IMR-90 (cell line): ENCODE measurements at regions not wholly inside any gene's neighbourhood (a gene's known extent, or its start where the extent isn't known, plus 50 kb on each side); places are given as distances from the start of the nearest gene placed in this dataset.

Source experiments
- ATAC-seq: fragments of 200-7000 bp; cut with Tn5 transposase; 2 replicates; pipeline ENCODE4 v1.9.1; 2020; ENCODE audit warnings: low read depth, mild to moderate bottlenecking, moderate library complexity
- BruUV-seq: library from RNA; stranded (reverse); fragments of 400-500 nt; replicated peaks from 2 replicates; lab custom pipeline; 2021; lab: Mats Ljungman, UMichigan
- CTCF ChIA-PET: fragments of 300-600 bp; formaldehyde crosslinking; extraction: SDS; loops from one replicate; lab custom pipeline; 2021; ENCODE audit warnings: antibody characterized with exemption; lab: Yijun Ruan, JAX
- POLR2A ChIA-PET: fragments of 300-600 bp; sonication (Branson Sonifier 250); formaldehyde crosslinking; loops from one replicate; lab custom pipeline; 2022; ENCODE audit warnings: antibody characterized with exemption; ENCODE audit not compliant: unreplicated experiment; lab: Charles Lee
- DNase-seq: peaks from one replicate; pipeline ENCODE4 v3.0.0; 2013
- H2AFZ ChIP-seq: replicated peaks from 2 replicates; pipeline ENCODE3; 2013; ENCODE audit warnings: low read length, mild to moderate bottlenecking; ENCODE audit not compliant: poor library complexity
- H2AK5ac ChIP-seq: 2 replicates; pipeline ENCODE4 v1.6.1; 2013; ENCODE audit warnings: low read depth, low read length, inconsistent platforms
- H2AK9ac ChIP-seq: replicated peaks from 2 replicates; pipeline ENCODE3; 2013; ENCODE audit warnings: mild to moderate bottlenecking, low read depth, low read length, moderate library complexity; ENCODE audit not compliant: poor library complexity
- H2BK120ac ChIP-seq: 2 replicates; pipeline ENCODE4 v1.6.1; 2013; ENCODE audit warnings: low read depth, low read length, inconsistent platforms
- H2BK15ac ChIP-seq: 3 replicates; pipeline ENCODE4 v1.6.1; 2013; ENCODE audit warnings: low read depth, low read length, inconsistent platforms
- H2BK20ac ChIP-seq: 2 replicates; pipeline ENCODE4 v1.6.1; 2013; ENCODE audit warnings: low read depth, mild to moderate bottlenecking, inconsistent platforms, low read length, moderate library complexity
- H2BK5ac ChIP-seq: 2 replicates; pipeline ENCODE4 v1.6.1; 2013; ENCODE audit warnings: mild to moderate bottlenecking, low read depth, low read length, inconsistent platforms; ENCODE audit not compliant: poor library complexity, severe bottlenecking
- H3K14ac ChIP-seq: replicated peaks from 2 replicates; pipeline ENCODE4 v1.6.1; 2013; ENCODE audit warnings: low read depth, low read length, inconsistent platforms
- H3K18ac ChIP-seq: 2 replicates; pipeline ENCODE4 v1.6.1; 2013; ENCODE audit warnings: low read depth, low read length, control low read depth
- H3K23ac ChIP-seq: 2 replicates; pipeline ENCODE4 v1.6.1; 2013; ENCODE audit warnings: low read depth, low read length, inconsistent platforms
- H3K27ac ChIP-seq: 2 replicates; pipeline ENCODE4 v1.5.1; 2013; ENCODE audit warnings: mild to moderate bottlenecking, control low read depth, low read length; ENCODE audit not compliant: insufficient read depth
- H3K27me3 ChIP-seq: 2 replicates; pipeline ENCODE4 v1.6.1; 2013; ENCODE audit warnings: low read length; ENCODE audit not compliant: control insufficient read depth, insufficient read depth
- H3K36me3 ChIP-seq: 2 replicates; pipeline ENCODE4 v1.6.1; 2013; ENCODE audit warnings: low read length, mixed read lengths; ENCODE audit not compliant: control insufficient read depth, insufficient read depth
- H3K4ac ChIP-seq: 2 replicates; pipeline ENCODE4 v1.6.1; 2013; ENCODE audit warnings: low read depth, low read length, inconsistent platforms
- H3K4me1 ChIP-seq: 2 replicates; pipeline ENCODE4 v1.6.1; 2013; ENCODE audit warnings: low read length, mixed read lengths; ENCODE audit not compliant: control insufficient read depth, insufficient read depth
- H3K4me2 ChIP-seq: 2 replicates; pipeline ENCODE4 v1.6.1; 2013; ENCODE audit warnings: low read depth, mild to moderate bottlenecking, control low read depth, low read length, moderate library complexity
- H3K4me3 ChIP-seq: 2 replicates; pipeline ENCODE4 v1.5.1; 2013; ENCODE audit warnings: low read depth, mild to moderate bottlenecking, control low read depth, low read length, moderate library complexity; ENCODE audit not compliant: insufficient read depth
- H3K56ac ChIP-seq: 2 replicates; pipeline ENCODE4 v1.6.1; 2013; ENCODE audit warnings: low read length, inconsistent platforms; ENCODE audit not compliant: insufficient read depth; ENCODE audit errors: extremely low read depth
- H3K79me1 ChIP-seq, 2 experiments: 2 replicates each; pipeline ENCODE4 v1.6.1; 2013; ENCODE audit warnings: low read length in 2 of 2, inconsistent platforms in 1 of 2, low read depth in 1 of 2
- H3K9ac ChIP-seq: 2 replicates; pipeline ENCODE4 v1.6.1; 2013; ENCODE audit warnings: low read depth, low read length, control low read depth
- H3K9me1 ChIP-seq: 2 replicates; pipeline ENCODE4 v1.6.1; 2013; ENCODE audit warnings: low read length, inconsistent platforms; ENCODE audit not compliant: insufficient read depth
- H3K9me3 ChIP-seq: 2 replicates; pipeline ENCODE4 v1.6.1; 2013; ENCODE audit warnings: low read length; ENCODE audit not compliant: control insufficient read depth, insufficient read depth
- H4K20me1 ChIP-seq: 2 replicates; pipeline ENCODE4 v1.6.1; 2013; ENCODE audit warnings: low read length, inconsistent platforms; ENCODE audit not compliant: insufficient read depth
- H4K5ac ChIP-seq: 2 replicates; pipeline ENCODE4 v1.6.1; 2013; ENCODE audit warnings: mild to moderate bottlenecking, low read depth, low read length, control low read depth
- H4K8ac ChIP-seq, 2 experiments: 2 replicates each; pipeline ENCODE4 v1.6.1; 2013; ENCODE audit warnings: low read depth in 2 of 2, low read length in 2 of 2, control low read depth in 1 of 2, inconsistent platforms in 1 of 2
- H4K91ac ChIP-seq: 2 replicates; pipeline ENCODE4 v1.6.1; 2013; ENCODE audit warnings: low read depth, low read length, inconsistent platforms; ENCODE audit not compliant: insufficient read depth
- BHLHE40 ChIP-seq: fragments of 150-350 bp; IDR thresholded peaks from 2 replicates; pipeline ENCODE4 v1.6.1; 2016; ENCODE audit warnings: mild to moderate bottlenecking, low read depth, low read length
- CEBPB ChIP-seq: IDR thresholded peaks from 2 replicates; pipeline ENCODE4 v1.6.1; 2012; ENCODE audit warnings: low read depth, low read length, improper control_type of control experiment
- FOS ChIP-seq: fragments of 150-350 bp; IDR thresholded peaks from 2 replicates; pipeline ENCODE4 v1.6.1; 2016; ENCODE audit warnings: low read depth, low read length
- MAFK ChIP-seq: IDR thresholded peaks from 2 replicates; pipeline ENCODE4 v1.6.1; 2012; ENCODE audit warnings: low read depth, low read length, improper control_type of control experiment
- MAZ ChIP-seq: IDR thresholded peaks from 2 replicates; pipeline ENCODE4 v1.6.1; 2012; ENCODE audit warnings: low read depth, mild to moderate bottlenecking, low read length, improper control_type of control experiment, moderate library complexity, borderline replicate concordance
- MXI1 ChIP-seq: IDR thresholded peaks from 2 replicates; pipeline ENCODE4 v1.6.1; 2012; ENCODE audit warnings: low read depth, mild to moderate bottlenecking, low read length, moderate library complexity, borderline replicate concordance
- RAD21 ChIP-seq: IDR thresholded peaks from 2 replicates; pipeline ENCODE4 v1.6.1; 2012; ENCODE audit warnings: low read length, improper control_type of control experiment
- RFX5 ChIP-seq: IDR thresholded peaks from 2 replicates; pipeline ENCODE4 v1.8.0; 2012; ENCODE audit warnings: low read depth, mild to moderate bottlenecking, low read length, moderate library complexity
- WGBS, 2 experiments: methylation state at CpG; one replicate each; pipeline versions ENCODE4 v1.1.5 to v1.1.7; 2013; ENCODE audit warnings: missing lambda C conversion rate in 2 of 2; ENCODE audit not compliant: insufficient read length in 1 of 2; ENCODE audit errors: extremely low coverage in 2 of 2; 5-methylcytosine and 5-hydroxymethylcytosine counted together
- dilution Hi-C: fragments of 300-500 bp; cut with HindIII; formaldehyde crosslinking; loops from one replicate; pipeline ENCODE4 v1.14.3; 2018; ENCODE audit warnings: low sequenced_read_pairs; ENCODE audit not compliant: unreplicated experiment
- in situ Hi-C: fragments of 300-500 bp; cut with MboI; formaldehyde crosslinking; loops from 3 replicates; pipeline ENCODE4 v1.14.3; 2019; ENCODE audit warnings: low sequenced_read_pairs, inconsistent platforms, mixed read lengths
- intact Hi-C: fragments of 100-400 bp; cut with micrococcal nuclease; formaldehyde crosslinking; loops from 2 replicates; pipeline ENCODE4 v1.10.0; 2022
- TF ChIP-seq, protein P1 (sequence below): fragments of 150-350 bp; IDR thresholded peaks from 2 replicates; pipeline ENCODE4 v1.6.1; 2016; ENCODE audit warnings: low read depth, mild to moderate bottlenecking, low read length, moderate library complexity, borderline replicate concordance

DNA sequence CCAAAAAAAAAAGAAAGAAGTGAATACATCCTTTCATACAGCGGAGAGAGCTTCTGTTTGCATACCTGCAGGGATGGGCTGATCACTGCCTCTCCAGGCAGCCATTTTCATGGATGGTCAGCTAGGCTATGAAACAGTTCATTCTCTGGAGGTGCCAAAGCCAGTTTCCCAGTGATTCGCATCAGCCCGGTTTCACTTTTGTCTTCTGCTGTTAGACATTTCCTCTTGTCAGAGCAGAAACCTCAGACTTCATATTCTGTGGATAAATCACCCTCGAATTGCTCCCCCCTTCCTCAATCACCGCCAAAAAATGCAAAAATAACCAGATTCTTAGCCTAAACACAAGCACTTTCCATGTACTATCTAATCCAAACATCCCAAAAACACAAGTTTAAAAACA is 225.6 kb downstream of the ADAMTS9 start:
- intact Hi-C loops (loop anchor here (2.0 to 5.0 kb wide), 5 partner anchors 57 to 430 kb away; no protein-coding TSS in a partner anchor), in situ Hi-C loops (no loop called here), dilution Hi-C loops (loop anchor here (25.0 kb wide), 1 partner anchor 425 kb away; no protein-coding TSS in a partner anchor)
- Histone ChIP-seq H4K20me1 (no peaks in the 10 kb centered on the region; the same call in 1 of the 2 replicates), H4K8ac (peak overlapping the region; percentile 58 to 89; a peak in 3 of 4 replicates), H2BK5ac (peak overlapping the region; percentile 97), H3K56ac (peak overlapping the region; percentile 94), H3K79me1 (peaks cover 0 to 18% of the 10 kb centered on the region in 2 experiments; a peak in 3 of 4 replicates), H3K36me3 (no peaks in the 10 kb centered on the region), H2AK5ac (peak overlapping the region; percentile 90), H4K91ac (peak overlapping the region; percentile 99), H4K5ac (peak overlapping the region; percentile 51), H3K4me1 (peaks cover 21% of the 10 kb centered on the region), H3K9me1 (peaks cover 22% of the 10 kb centered on the region), H3K4me3 (peak overlapping the region; percentile 28; the same call in 1 of the 2 replicates), H3K18ac (peak overlapping the region; percentile 96), H2BK120ac (peak overlapping the region; percentile 96), H3K27ac (peak overlapping the region; percentile 95), H2BK15ac (peak overlapping the region; percentile 84; the same call in 2 of the 3 replicates), H2AFZ (peak overlapping the region; percentile 69), H2AK9ac (no peak overlapping the region), H3K14ac (peak overlapping the region; percentile 89), H3K9ac (peak overlapping the region; percentile 47), H3K9me3 (no peaks in the 10 kb centered on the region), H3K27me3 (no peaks in the 10 kb centered on the region), H2BK20ac (peak overlapping the region; percentile 96), H3K23ac (peak overlapping the region; percentile 92), H3K4me2 (peak overlapping the region; percentile 83), H3K4ac (peak overlapping the region; percentile 94)
- BruUV-seq = no TSS peak
- TF ChIP-seq RAD21 (no peak), MAFK (peak; percentile 35; the same call in 1 of the 2 replicates), CEBPB (no peak), BHLHE40 (0 out of 2 replicates have a peak, but pooled peaks have one; percentile 16), MXI1 (no peak), FOS (peak; percentile 72), MAZ (peak; percentile 49; the same call in 1 of the 2 replicates), RFX5 (no peak)
- TF ChIP-seq, protein P1, sequence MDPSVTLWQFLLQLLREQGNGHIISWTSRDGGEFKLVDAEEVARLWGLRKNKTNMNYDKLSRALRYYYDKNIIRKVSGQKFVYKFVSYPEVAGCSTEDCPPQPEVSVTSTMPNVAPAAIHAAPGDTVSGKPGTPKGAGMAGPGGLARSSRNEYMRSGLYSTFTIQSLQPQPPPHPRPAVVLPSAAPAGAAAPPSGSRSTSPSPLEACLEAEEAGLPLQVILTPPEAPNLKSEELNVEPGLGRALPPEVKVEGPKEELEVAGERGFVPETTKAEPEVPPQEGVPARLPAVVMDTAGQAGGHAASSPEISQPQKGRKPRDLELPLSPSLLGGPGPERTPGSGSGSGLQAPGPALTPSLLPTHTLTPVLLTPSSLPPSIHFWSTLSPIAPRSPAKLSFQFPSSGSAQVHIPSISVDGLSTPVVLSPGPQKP = no peak
- ChIA-PET CTCF (interaction anchor here (0.7 to 1.3 kb wide), 3 partner anchors 13 to 556 kb away, joined by 3 to 4 read pairs (median 3); no protein-coding TSS in a partner anchor), POLR2A (interaction anchor here (0.5 to 0.8 kb wide), 2 partner anchors 31 to 196 kb away, joined by 3 read pairs; no protein-coding TSS in a partner anchor)
- ATAC-seq = peak; percentile 73
- WGBS, 2 experiments = 0% methylated on average over 2 of the region's 5 CpGs; no CpG with 5 or more reads in 1 of the 2 experiments
- peak; percentile 93 for DNase-seq
